ENCODE measurements at regions not wholly inside any gene's neighbourhood (a gene's known extent, or its start where the extent isn't known, plus 50 kb on each side); places are given as distances from the start of the nearest gene placed in this dataset.

GRCh38 chr12:19596434-19597166 lies 157.3 kb downstream of the AEBP2 start:
- H3K36me3 Mint-ChIP-seq (ENCODE audit: low read depth, unreplicated experiment): no peaks in the 10 kb centered on the region
- TF ChIP-seq CTCF (IDR thresholded peaks at IDR 0.05; ENCODE audit: unreplicated experiment): no peak
- H3K9me3 Mint-ChIP-seq (ENCODE audit: unreplicated experiment): no peaks in the 10 kb centered on the region
- H3K4me1 Mint-ChIP-seq (ENCODE audit: unreplicated experiment): no peaks in the 10 kb centered on the region
- no peak overlapping the region for H3K27ac Mint-ChIP-seq (ENCODE audit: unreplicated experiment)
- no peak overlapping the region for H3K4me3 Mint-ChIP-seq (ENCODE audit: unreplicated experiment)
- DNase-seq (ENCODE audit: low spot score): no peak
- H3K27me3 Mint-ChIP-seq (ENCODE audit: unreplicated experiment): no peaks in the 10 kb centered on the region

GRCh38 chr12:19597167-19598026 lies 158.1 kb downstream of the AEBP2 start:
- no peak for TF ChIP-seq CTCF (IDR thresholded peaks at IDR 0.05; ENCODE audit: unreplicated experiment)
- Mint-ChIP-seq H3K36me3 (ENCODE audit: low read depth, unreplicated experiment) (no peaks in the 10 kb centered on the region), H3K4me1 (ENCODE audit: unreplicated experiment) (no peaks in the 10 kb centered on the region), H3K4me3 (ENCODE audit: unreplicated experiment) (no peak overlapping the region), H3K27me3 (ENCODE audit: unreplicated experiment) (no peaks in the 10 kb centered on the region), H3K9me3 (ENCODE audit: unreplicated experiment) (no peaks in the 10 kb centered on the region), H3K27ac (ENCODE audit: unreplicated experiment) (no peak overlapping the region)
- no peak for DNase-seq (ENCODE audit: low spot score)

- Mint-ChIP-seq H3K27me3 (ENCODE audit: unreplicated experiment) (no peaks in the 10 kb centered on the region), H3K4me3 (ENCODE audit: unreplicated experiment) (no peak overlapping the region), H3K4me1 (ENCODE audit: unreplicated experiment) (peaks cover 4% of the 10 kb centered on the region), H3K27ac (ENCODE audit: unreplicated experiment) (no peak overlapping the region), H3K36me3 (ENCODE audit: low read depth, unreplicated experiment) (no peaks in the 10 kb centered on the region), H3K9me3 (ENCODE audit: unreplicated experiment) (no peaks in the 10 kb centered on the region)
- DNase-seq (ENCODE audit: low spot score): no peak
- no peak for TF ChIP-seq CTCF (IDR thresholded peaks at IDR 0.05; ENCODE audit: unreplicated experiment)
These were observed 166.4 kb downstream of the AEBP2 start for GRCh38 chr12:19605720-19606119.

GRCh38 chr12:19608039-19608438 lies 168.7 kb downstream of the AEBP2 start:
- H3K36me3 Mint-ChIP-seq (ENCODE audit: low read depth, unreplicated experiment): peaks cover 6% of the 10 kb centered on the region
- no peak overlapping the region for H3K4me3 Mint-ChIP-seq (ENCODE audit: unreplicated experiment)
- TF ChIP-seq CTCF (IDR thresholded peaks at IDR 0.05; ENCODE audit: unreplicated experiment): no peak
- H3K27me3 Mint-ChIP-seq (ENCODE audit: unreplicated experiment): no peaks in the 10 kb centered on the region
- no peak for DNase-seq (ENCODE audit: low spot score)
- no peaks in the 10 kb centered on the region for H3K9me3 Mint-ChIP-seq (ENCODE audit: unreplicated experiment)
- H3K4me1 Mint-ChIP-seq (ENCODE audit: unreplicated experiment): peaks cover 4% of the 10 kb centered on the region
- no peak overlapping the region for H3K27ac Mint-ChIP-seq (ENCODE audit: unreplicated experiment)

- Mint-ChIP-seq H3K4me3 (ENCODE audit: unreplicated experiment) (no peak overlapping the region), H3K36me3 (ENCODE audit: low read depth, unreplicated experiment) (peaks cover 6% of the 10 kb centered on the region), H3K27ac (ENCODE audit: unreplicated experiment) (no peak overlapping the region), H3K9me3 (ENCODE audit: unreplicated experiment) (no peaks in the 10 kb centered on the region), H3K4me1 (ENCODE audit: unreplicated experiment) (peaks cover 4% of the 10 kb centered on the region), H3K27me3 (ENCODE audit: unreplicated experiment) (no peaks in the 10 kb centered on the region)
- DNase-seq (ENCODE audit: low spot score): no peak
- no peak for TF ChIP-seq CTCF (IDR thresholded peaks at IDR 0.05; ENCODE audit: unreplicated experiment)
These were observed 173.8 kb downstream of the AEBP2 start for GRCh38 chr12:19613051-19613535.
